SK-N-SH (cell line): ENCODE measurements at regions not wholly inside any gene's neighbourhood (a gene's known extent, or its start where the extent isn't known, plus 50 kb on each side); places are given as distances from the start of the nearest gene placed in this dataset.

Source experiments
- EP300 ChIP-seq, 2 experiments: IDR thresholded peaks; 2 replicates each; pipeline versions ENCODE4 v1.4.0 to v1.6.1; 2012; ENCODE audit warnings: borderline replicate concordance in 1 of 2, low read depth in 1 of 2, low read length in 1 of 2
- JUND ChIP-seq: IDR thresholded peaks from 2 replicates; pipeline ENCODE4 v1.4.0; 2012
- NFIC ChIP-seq: IDR thresholded peaks from 2 replicates; pipeline ENCODE4 v1.4.0; 2012; ENCODE audit warnings: borderline replicate concordance
- RAD21 ChIP-seq: IDR thresholded peaks from 2 replicates; pipeline ENCODE4 v1.6.1; 2012; ENCODE audit warnings: mild to moderate bottlenecking, low read length
- TAF1 ChIP-seq: IDR thresholded peaks from 2 replicates; pipeline ENCODE4 v1.6.1; 2012; ENCODE audit warnings: low read depth, mild to moderate bottlenecking, low read length, moderate library complexity, borderline replicate concordance
- TF ChIP-seq, protein P1 (sequence below): fragments of 200-600 bp; sonication (generic); IDR thresholded peaks from 2 replicates; pipeline ENCODE4 v1.6.1; 2017; ENCODE audit warnings: antibody characterized with exemption, mild to moderate bottlenecking, moderate library complexity
- TF ChIP-seq, protein P2 (sequence below): IDR thresholded peaks from 2 replicates; pipeline ENCODE4 v1.4.0; 2012; ENCODE audit warnings: low read depth, borderline replicate concordance

DNA sequence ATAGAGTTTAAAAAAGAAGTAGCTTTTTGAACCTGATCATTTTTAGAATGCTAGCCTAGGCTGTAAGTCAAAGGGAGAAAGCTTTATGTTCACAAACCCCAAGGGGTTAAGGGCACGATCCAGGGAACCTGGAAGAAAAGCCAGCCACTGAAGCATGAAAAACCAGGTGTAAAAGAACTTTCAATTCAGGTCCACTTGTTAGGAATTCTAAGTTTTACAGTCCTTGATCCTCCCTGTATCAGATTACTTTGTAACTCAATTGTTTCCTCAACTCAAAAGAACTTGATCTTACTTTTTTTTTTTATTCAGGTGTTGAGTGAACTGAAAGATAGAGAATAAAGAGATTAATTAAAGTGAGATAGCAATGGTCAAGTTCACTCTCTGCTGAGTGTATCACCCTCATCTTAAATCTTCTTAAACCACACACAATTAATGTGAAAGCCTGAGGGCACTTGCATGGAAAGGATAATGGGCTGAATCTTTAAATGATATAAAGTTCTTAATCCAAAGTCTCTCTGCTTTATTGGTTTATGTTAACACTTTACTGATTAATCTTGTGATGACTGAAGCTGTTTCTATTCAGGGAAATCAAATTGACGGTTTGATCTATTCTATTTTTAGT, 672.2 kb upstream of the LRRN3 start:
- TF ChIP-seq, protein P1, sequence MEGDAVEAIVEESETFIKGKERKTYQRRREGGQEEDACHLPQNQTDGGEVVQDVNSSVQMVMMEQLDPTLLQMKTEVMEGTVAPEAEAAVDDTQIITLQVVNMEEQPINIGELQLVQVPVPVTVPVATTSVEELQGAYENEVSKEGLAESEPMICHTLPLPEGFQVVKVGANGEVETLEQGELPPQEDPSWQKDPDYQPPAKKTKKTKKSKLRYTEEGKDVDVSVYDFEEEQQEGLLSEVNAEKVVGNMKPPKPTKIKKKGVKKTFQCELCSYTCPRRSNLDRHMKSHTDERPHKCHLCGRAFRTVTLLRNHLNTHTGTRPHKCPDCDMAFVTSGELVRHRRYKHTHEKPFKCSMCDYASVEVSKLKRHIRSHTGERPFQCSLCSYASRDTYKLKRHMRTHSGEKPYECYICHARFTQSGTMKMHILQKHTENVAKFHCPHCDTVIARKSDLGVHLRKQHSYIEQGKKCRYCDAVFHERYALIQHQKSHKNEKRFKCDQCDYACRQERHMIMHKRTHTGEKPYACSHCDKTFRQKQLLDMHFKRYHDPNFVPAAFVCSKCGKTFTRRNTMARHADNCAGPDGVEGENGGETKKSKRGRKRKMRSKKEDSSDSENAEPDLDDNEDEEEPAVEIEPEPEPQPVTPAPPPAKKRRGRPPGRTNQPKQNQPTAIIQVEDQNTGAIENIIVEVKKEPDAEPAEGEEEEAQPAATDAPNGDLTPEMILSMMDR: no peak
- TF ChIP-seq, protein P2, sequence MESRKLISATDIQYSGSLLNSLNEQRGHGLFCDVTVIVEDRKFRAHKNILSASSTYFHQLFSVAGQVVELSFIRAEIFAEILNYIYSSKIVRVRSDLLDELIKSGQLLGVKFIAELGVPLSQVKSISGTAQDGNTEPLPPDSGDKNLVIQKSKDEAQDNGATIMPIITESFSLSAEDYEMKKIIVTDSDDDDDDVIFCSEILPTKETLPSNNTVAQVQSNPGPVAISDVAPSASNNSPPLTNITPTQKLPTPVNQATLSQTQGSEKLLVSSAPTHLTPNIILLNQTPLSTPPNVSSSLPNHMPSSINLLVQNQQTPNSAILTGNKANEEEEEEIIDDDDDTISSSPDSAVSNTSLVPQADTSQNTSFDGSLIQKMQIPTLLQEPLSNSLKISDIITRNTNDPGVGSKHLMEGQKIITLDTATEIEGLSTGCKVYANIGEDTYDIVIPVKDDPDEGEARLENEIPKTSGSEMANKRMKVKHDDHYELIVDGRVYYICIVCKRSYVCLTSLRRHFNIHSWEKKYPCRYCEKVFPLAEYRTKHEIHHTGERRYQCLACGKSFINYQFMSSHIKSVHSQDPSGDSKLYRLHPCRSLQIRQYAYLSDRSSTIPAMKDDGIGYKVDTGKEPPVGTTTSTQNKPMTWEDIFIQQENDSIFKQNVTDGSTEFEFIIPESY: no peak
- no peak for TF ChIP-seq NFIC
- TF ChIP-seq EP300 (IDR thresholded peaks at IDR 0.05; ENCODE audit: borderline replicate concordance in 1 of 2, low read depth in 1 of 2, low read length in 1 of 2): no peak
- no peak for TF ChIP-seq RAD21
- TF ChIP-seq TAF1: no peak
- no peak for TF ChIP-seq JUND
